ENCODE measurements at regions not wholly inside any gene's neighbourhood (a gene's known extent, or its start where the extent isn't known, plus 50 kb on each side); places are given as distances from the start of the nearest gene placed in this dataset.
A peak's percentile ranks its signal among the peaks of the same experiment; 100 is the strongest.

DNA sequence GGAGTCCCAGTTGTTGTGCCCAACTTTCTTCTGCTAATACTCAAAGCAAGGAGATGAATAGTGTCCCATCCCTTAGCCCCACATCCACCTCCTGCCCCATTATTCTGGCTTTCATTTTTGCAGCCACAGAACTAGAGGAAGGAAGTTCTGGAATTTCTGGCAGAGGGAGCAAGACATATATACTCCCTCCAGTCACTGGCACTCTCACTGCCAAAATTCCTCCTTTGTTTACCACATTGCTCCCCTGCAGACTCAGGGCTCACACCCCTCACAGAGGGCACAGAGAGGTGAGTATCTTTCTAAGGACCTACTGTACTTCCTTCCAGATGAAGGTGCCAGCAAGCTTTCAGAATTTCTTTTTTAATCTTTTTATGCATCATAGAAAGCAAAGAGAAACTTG is 168.0 kb upstream of the ID4 start:
- CTCF ChIA-PET: no interaction called here
- Histone ChIP-seq H3K9me2 (ENCODE audit: insufficient read depth) (no peaks in the 10 kb centered on the region; the same call in 1 of the 2 replicates), H4K20me1 (ENCODE audit: insufficient read depth) (no peaks in the 10 kb centered on the region), H3K36me3 (ENCODE audit: low read depth) (no peaks in the 10 kb centered on the region), H3K79me2 (ENCODE audit: low read depth) (no peaks in the 10 kb centered on the region), H3K27me3 (ENCODE audit: insufficient read depth, low read depth) (no peaks in the 10 kb centered on the region), H2AFZ (no peak overlapping the region), H3K9me3 (ENCODE audit: insufficient read depth, low read depth) (no peaks in the 10 kb centered on the region), H3K4me1 (replicated peaks; ENCODE audit: insufficient read depth) (no peaks in the 10 kb centered on the region), H3K4me2 (no peak overlapping the region), H3K27ac (no peak overlapping the region), H3K4me3 (no peak overlapping the region), H3F3A (ENCODE audit: insufficient read depth, low read depth) (no peaks in the 10 kb centered on the region)
- DNase-seq: peak in 1 of 2 experiments; percentile 12
- TF ChIP-seq EZH2 (IDR thresholded peaks at IDR 0.05; ENCODE audit: low read depth): no peak
- TF ChIP-seq, protein P1, sequence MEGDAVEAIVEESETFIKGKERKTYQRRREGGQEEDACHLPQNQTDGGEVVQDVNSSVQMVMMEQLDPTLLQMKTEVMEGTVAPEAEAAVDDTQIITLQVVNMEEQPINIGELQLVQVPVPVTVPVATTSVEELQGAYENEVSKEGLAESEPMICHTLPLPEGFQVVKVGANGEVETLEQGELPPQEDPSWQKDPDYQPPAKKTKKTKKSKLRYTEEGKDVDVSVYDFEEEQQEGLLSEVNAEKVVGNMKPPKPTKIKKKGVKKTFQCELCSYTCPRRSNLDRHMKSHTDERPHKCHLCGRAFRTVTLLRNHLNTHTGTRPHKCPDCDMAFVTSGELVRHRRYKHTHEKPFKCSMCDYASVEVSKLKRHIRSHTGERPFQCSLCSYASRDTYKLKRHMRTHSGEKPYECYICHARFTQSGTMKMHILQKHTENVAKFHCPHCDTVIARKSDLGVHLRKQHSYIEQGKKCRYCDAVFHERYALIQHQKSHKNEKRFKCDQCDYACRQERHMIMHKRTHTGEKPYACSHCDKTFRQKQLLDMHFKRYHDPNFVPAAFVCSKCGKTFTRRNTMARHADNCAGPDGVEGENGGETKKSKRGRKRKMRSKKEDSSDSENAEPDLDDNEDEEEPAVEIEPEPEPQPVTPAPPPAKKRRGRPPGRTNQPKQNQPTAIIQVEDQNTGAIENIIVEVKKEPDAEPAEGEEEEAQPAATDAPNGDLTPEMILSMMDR (conservative IDR thresholded peaks at IDR 0.05): no peak
- intact Hi-C loops (cut with micrococcal nuclease; ENCODE audit: unreplicated experiment): no loop called here
- BruUV-seq (replicated peaks): no TSS peak
- POLR2A ChIA-PET (ENCODE audit: unreplicated experiment): no interaction called here

DNA sequence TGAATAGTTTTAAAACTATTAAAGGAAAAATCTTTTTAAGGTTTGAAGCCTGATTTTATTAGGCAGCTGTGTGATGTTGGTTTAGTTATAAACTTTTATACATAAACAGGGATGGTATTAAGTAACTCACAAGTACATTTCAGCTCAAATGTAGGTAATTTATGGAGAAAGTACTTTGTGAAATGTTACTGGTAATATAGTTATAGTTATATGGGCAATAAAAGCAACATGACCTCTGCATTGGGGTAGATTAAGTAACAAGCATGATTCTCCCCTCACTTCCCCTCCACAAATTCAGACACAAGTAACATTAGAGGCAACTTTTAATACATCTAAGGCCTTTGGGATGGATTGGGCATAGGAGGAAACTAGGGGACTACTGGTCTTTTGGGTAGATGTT is 154.3 kb upstream of the ID4 start:
- CTCF ChIA-PET: no interaction called here
- Histone ChIP-seq H3K36me3 (ENCODE audit: low read depth) (no peaks in the 10 kb centered on the region), H2AFZ (0 out of 2 replicates have a peak overlapping the region, but pooled peaks have one; percentile 33), H3K4me3 (no peak overlapping the region), H3F3A (ENCODE audit: insufficient read depth, low read depth) (no peaks in the 10 kb centered on the region), H3K79me2 (ENCODE audit: low read depth) (no peaks in the 10 kb centered on the region), H3K27me3 (ENCODE audit: insufficient read depth, low read depth) (no peaks in the 10 kb centered on the region), H3K27ac (no peak overlapping the region), H3K9me2 (ENCODE audit: insufficient read depth) (no peaks in the 10 kb centered on the region), H3K9me3 (ENCODE audit: insufficient read depth, low read depth) (no peaks in the 10 kb centered on the region), H4K20me1 (ENCODE audit: insufficient read depth) (no peaks in the 10 kb centered on the region), H3K4me2 (no peak overlapping the region), H3K4me1 (replicated peaks; ENCODE audit: insufficient read depth) (no peaks in the 10 kb centered on the region)
- no TSS peak for BruUV-seq (replicated peaks)
- no peak for TF ChIP-seq EZH2 (IDR thresholded peaks at IDR 0.05; ENCODE audit: low read depth)
- TF ChIP-seq, protein P1 (conservative IDR thresholded peaks at IDR 0.05): no peak
- no peak for DNase-seq
- POLR2A ChIA-PET (ENCODE audit: unreplicated experiment): no interaction called here
- intact Hi-C loops (cut with micrococcal nuclease; ENCODE audit: unreplicated experiment): no loop called here

DNA sequence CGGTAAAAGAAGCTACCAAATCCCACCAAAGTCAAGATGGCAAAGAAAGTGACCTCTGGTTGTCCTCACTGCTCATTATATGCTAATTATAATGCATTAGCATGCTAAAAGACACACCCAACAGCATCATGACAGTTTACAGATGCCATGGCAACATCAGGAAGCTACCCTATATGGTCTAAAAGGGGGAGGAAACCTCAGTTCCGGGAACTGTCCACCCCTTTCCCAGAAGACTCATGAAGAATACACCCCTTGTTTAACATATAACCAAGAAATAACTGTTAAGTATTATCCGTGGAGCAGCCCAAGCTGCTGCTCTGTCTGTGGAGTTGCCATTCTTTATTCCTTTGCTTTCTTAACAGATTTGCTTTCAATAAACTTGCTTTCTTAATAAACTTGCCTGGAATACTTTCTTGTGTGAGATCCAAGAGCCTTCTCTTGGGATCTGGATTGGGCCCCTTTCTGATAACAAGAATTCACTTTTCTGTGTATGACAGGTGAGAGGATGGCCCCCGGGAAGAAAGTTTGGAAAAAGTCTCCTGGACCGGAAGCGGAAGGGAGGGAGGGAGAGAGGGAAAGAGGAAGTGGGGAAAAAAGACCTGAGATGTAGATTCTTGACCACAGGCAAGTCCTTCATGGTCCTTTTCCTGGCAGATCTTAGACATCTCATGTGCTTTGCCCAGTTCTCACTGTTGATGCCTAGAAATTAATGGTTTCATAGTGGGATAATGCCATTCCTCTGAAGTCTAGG is 146.7 kb upstream of the ID4 start:
- ChIA-PET POLR2A (ENCODE audit: unreplicated experiment) (no interaction called here), CTCF (no interaction called here)
- Histone ChIP-seq H3K9me3 (ENCODE audit: insufficient read depth, low read depth) (no peaks in the 10 kb centered on the region), H3F3A (ENCODE audit: insufficient read depth, low read depth) (no peaks in the 10 kb centered on the region), H3K9me2 (ENCODE audit: insufficient read depth) (no peaks in the 10 kb centered on the region), H4K20me1 (ENCODE audit: insufficient read depth) (no peaks in the 10 kb centered on the region), H3K36me3 (ENCODE audit: low read depth) (no peaks in the 10 kb centered on the region), H3K4me2 (no peak overlapping the region), H3K4me3 (no peak overlapping the region), H3K27me3 (ENCODE audit: insufficient read depth, low read depth) (no peaks in the 10 kb centered on the region), H3K27ac (no peak overlapping the region), H3K79me2 (ENCODE audit: low read depth) (no peaks in the 10 kb centered on the region), H2AFZ (no peak overlapping the region), H3K4me1 (replicated peaks; ENCODE audit: insufficient read depth) (no peaks in the 10 kb centered on the region)
- BruUV-seq (replicated peaks): no TSS peak
- TF ChIP-seq, protein P1 (conservative IDR thresholded peaks at IDR 0.05): no peak
- TF ChIP-seq EZH2 (IDR thresholded peaks at IDR 0.05; ENCODE audit: low read depth): no peak
- DNase-seq: no peak
- intact Hi-C loops (cut with micrococcal nuclease; ENCODE audit: unreplicated experiment): no loop called here

All from PC-9 (cell line).